ENCODE measurements at regions not wholly inside any gene's neighbourhood (a gene's known extent, or its start where the extent isn't known, plus 50 kb on each side); places are given as distances from the start of the nearest gene placed in this dataset.

- no peak for DNase-seq
Observed at GRCh38 chr6:108779536-108780275, 68.5 kb upstream of the ARMC2 start.

GRCh38 chr6:108780784-108781183 lies 67.4 kb upstream of the ARMC2 start:
- H3K4me3 ChIP-seq (ENCODE audit: low read length): no peak overlapping the region
- DNase-seq: no peak
- H3K4me1 ChIP-seq (ENCODE audit: control insufficient read depth, insufficient read depth, low read length): peaks cover 13% of the 10 kb centered on the region
- H3K36me3 ChIP-seq (ENCODE audit: control insufficient read depth, insufficient read depth, low read length): no peaks in the 10 kb centered on the region
- H3K27me3 ChIP-seq (ENCODE audit: control insufficient read depth, insufficient read depth, low read length): peaks cover 5% of the 10 kb centered on the region
- no peaks in the 10 kb centered on the region for H3K9me3 ChIP-seq (replicated peaks; ENCODE audit: control insufficient read depth, low read depth, low read length)
- WGBS (ENCODE audit: insufficient coverage): no CpG with 5 or more reads among the region's 6 CpGs
- no peak overlapping the region for H3K27ac ChIP-seq (ENCODE audit: low read length)

More at GRCh38 chr6:108779536-108780275, 68.5 kb upstream of the ARMC2 start:
- Histone ChIP-seq H3K9me3 (replicated peaks; ENCODE audit: control insufficient read depth, low read depth, low read length) (no peaks in the 10 kb centered on the region), H3K4me3 (ENCODE audit: low read length) (no peak overlapping the region), H3K27me3 (ENCODE audit: control insufficient read depth, insufficient read depth, low read length) (peaks cover 4% of the 10 kb centered on the region), H3K4me1 (ENCODE audit: control insufficient read depth, insufficient read depth, low read length) (peaks cover 13% of the 10 kb centered on the region), H3K27ac (ENCODE audit: low read length) (no peak overlapping the region), H3K36me3 (ENCODE audit: control insufficient read depth, insufficient read depth, low read length) (no peaks in the 10 kb centered on the region)
- WGBS (ENCODE audit: insufficient coverage): 52% methylated on average over 4 of the region's 6 CpGs

- no peak overlapping the region for H3K27ac ChIP-seq (ENCODE audit: low read length)
- peaks cover 5% of the 10 kb centered on the region for H3K27me3 ChIP-seq (ENCODE audit: control insufficient read depth, insufficient read depth, low read length)
- peak; percentile 35 for DNase-seq
- H3K9me3 ChIP-seq (replicated peaks; ENCODE audit: control insufficient read depth, low read depth, low read length): no peaks in the 10 kb centered on the region
- WGBS (ENCODE audit: insufficient coverage): 30% methylated on average over 4 of the region's 13 CpGs
- H3K4me1 ChIP-seq (ENCODE audit: control insufficient read depth, insufficient read depth, low read length): peaks cover 13% of the 10 kb centered on the region
- H3K4me3 ChIP-seq (ENCODE audit: low read length): peak overlapping the region; percentile 72
- H3K36me3 ChIP-seq (ENCODE audit: control insufficient read depth, insufficient read depth, low read length): no peaks in the 10 kb centered on the region
Observed at GRCh38 chr6:108781419-108782100, 66.7 kb upstream of the ARMC2 start.

GRCh38 chr6:108782179-108783041 lies 65.8 kb upstream of the ARMC2 start:
- WGBS (ENCODE audit: insufficient coverage): 1% methylated on average over 17 of the region's 22 CpGs
- Histone ChIP-seq H3K27ac (ENCODE audit: low read length) (peak overlapping the region; percentile 32), H3K4me3 (ENCODE audit: low read length) (peak overlapping the region; percentile 72), H3K27me3 (ENCODE audit: control insufficient read depth, insufficient read depth, low read length) (peaks cover 5% of the 10 kb centered on the region), H3K9me3 (replicated peaks; ENCODE audit: control insufficient read depth, low read depth, low read length) (no peaks in the 10 kb centered on the region), H3K4me1 (ENCODE audit: control insufficient read depth, insufficient read depth, low read length) (peaks cover 13% of the 10 kb centered on the region), H3K36me3 (ENCODE audit: control insufficient read depth, insufficient read depth, low read length) (no peaks in the 10 kb centered on the region)
- peak; percentile 87 for DNase-seq

DNA sequence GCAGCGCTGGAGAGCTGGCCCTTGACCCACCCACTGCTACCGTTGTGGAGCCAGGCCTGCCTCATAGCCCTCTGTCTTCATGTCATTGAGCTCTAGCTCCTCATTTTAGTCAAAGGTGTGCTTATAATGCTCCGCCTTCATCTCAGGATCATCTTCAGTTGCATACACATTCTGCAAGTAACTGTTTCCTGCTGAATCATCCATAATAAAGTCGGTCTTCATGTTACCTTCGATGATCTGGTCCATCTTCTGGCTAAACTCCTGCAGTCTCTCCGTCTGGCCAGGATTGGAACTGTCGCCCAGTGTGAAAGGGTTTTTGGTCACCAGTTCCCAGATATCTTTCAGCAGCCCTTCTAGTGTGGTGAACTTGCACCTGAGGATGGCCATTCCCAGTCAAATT lies 62.6 kb upstream of the ARMC2 start:
- Histone ChIP-seq H3K27me3 (ENCODE audit: control insufficient read depth, insufficient read depth, low read length) (peaks cover 5% of the 10 kb centered on the region), H3K9me3 (replicated peaks; ENCODE audit: control insufficient read depth, low read depth, low read length) (peaks cover 3% of the 10 kb centered on the region), H3K4me3 (ENCODE audit: low read length) (no peak overlapping the region), H3K27ac (ENCODE audit: low read length) (no peak overlapping the region), H3K36me3 (ENCODE audit: control insufficient read depth, insufficient read depth, low read length) (no peaks in the 10 kb centered on the region), H3K4me1 (ENCODE audit: control insufficient read depth, insufficient read depth, low read length) (peaks cover 13% of the 10 kb centered on the region)
- no peak for DNase-seq
- WGBS (ENCODE audit: insufficient coverage): 85% methylated on average over 7 of the region's 7 CpGs

- peaks cover 2% of the 10 kb centered on the region for H3K27me3 ChIP-seq (ENCODE audit: control insufficient read depth, insufficient read depth, low read length)
- H3K36me3 ChIP-seq (ENCODE audit: control insufficient read depth, insufficient read depth, low read length): no peaks in the 10 kb centered on the region
- no peak overlapping the region for H3K4me3 ChIP-seq (ENCODE audit: low read length)
- H3K9me3 ChIP-seq (replicated peaks; ENCODE audit: control insufficient read depth, low read depth, low read length): peaks cover 3% of the 10 kb centered on the region
- DNase-seq: no peak
- H3K4me1 ChIP-seq (ENCODE audit: control insufficient read depth, insufficient read depth, low read length): no peaks in the 10 kb centered on the region
- WGBS (ENCODE audit: insufficient coverage): no CpG with 5 or more reads among the region's 1 CpG
- no peak overlapping the region for H3K27ac ChIP-seq (ENCODE audit: low read length)
Observed at GRCh38 chr6:108788416-108788815, 59.8 kb upstream of the ARMC2 start.

GRCh38 chr6:108789475-108789874 lies 58.7 kb upstream of the ARMC2 start:
- peaks cover 3% of the 10 kb centered on the region for H3K9me3 ChIP-seq (replicated peaks; ENCODE audit: control insufficient read depth, low read depth, low read length)

DNA sequence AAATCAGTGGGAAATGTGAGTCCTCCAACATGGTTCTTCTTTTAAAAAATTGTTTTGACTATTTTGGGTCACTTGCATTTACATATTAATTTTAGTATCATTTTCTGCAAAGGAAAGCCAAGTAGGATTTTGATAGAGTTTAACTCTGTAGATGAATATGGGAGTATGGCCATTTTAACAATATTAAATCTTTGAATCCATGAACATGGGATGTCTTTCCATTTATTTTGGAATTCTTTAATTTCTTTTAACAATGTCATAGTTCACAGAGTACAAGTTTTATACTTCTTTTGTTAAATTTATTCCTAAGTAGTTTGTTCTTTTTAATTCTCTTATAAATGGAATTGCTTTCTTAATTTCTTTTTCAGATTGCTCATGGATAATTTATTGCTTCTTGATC lies 56.5 kb upstream of the ARMC2 start:
- DNase-seq: no peak
- Histone ChIP-seq H3K4me1 (ENCODE audit: control insufficient read depth, insufficient read depth, low read length) (no peaks in the 10 kb centered on the region), H3K9me3 (replicated peaks; ENCODE audit: control insufficient read depth, low read depth, low read length) (peaks cover 3% of the 10 kb centered on the region), H3K27me3 (ENCODE audit: control insufficient read depth, insufficient read depth, low read length) (no peaks in the 10 kb centered on the region), H3K27ac (ENCODE audit: low read length) (no peak overlapping the region), H3K4me3 (ENCODE audit: low read length) (no peak overlapping the region), H3K36me3 (ENCODE audit: control insufficient read depth, insufficient read depth, low read length) (no peaks in the 10 kb centered on the region)

More at GRCh38 chr6:108789475-108789874, 58.7 kb upstream of the ARMC2 start:
- Histone ChIP-seq H3K4me1 (ENCODE audit: control insufficient read depth, insufficient read depth, low read length) (no peaks in the 10 kb centered on the region), H3K36me3 (ENCODE audit: control insufficient read depth, insufficient read depth, low read length) (no peaks in the 10 kb centered on the region), H3K27ac (ENCODE audit: low read length) (no peak overlapping the region), H3K27me3 (ENCODE audit: control insufficient read depth, insufficient read depth, low read length) (peaks cover 2% of the 10 kb centered on the region), H3K4me3 (ENCODE audit: low read length) (no peak overlapping the region)
- WGBS (ENCODE audit: insufficient coverage): no CpG with 5 or more reads among the region's 1 CpG
- DNase-seq: no peak

- no peak for DNase-seq
- Histone ChIP-seq H3K4me3 (ENCODE audit: low read length) (no peak overlapping the region), H3K27me3 (ENCODE audit: control insufficient read depth, insufficient read depth, low read length) (no peaks in the 10 kb centered on the region), H3K27ac (ENCODE audit: low read length) (no peak overlapping the region), H3K9me3 (replicated peaks; ENCODE audit: control insufficient read depth, low read depth, low read length) (no peaks in the 10 kb centered on the region), H3K4me1 (ENCODE audit: control insufficient read depth, insufficient read depth, low read length) (peaks cover 5% of the 10 kb centered on the region), H3K36me3 (ENCODE audit: control insufficient read depth, insufficient read depth, low read length) (no peaks in the 10 kb centered on the region)
- WGBS (ENCODE audit: insufficient coverage): no CpG with 5 or more reads among the region's 5 CpGs
Observed at GRCh38 chr6:108793516-108794251, 54.5 kb upstream of the ARMC2 start.

Measured in muscle of leg (tissue), 3 donors.